Type B pancreatic cell (in vitro differentiated cells): ENCODE measurements at regions not wholly inside any gene's neighbourhood (a gene's known extent, or its start where the extent isn't known, plus 50 kb on each side); places are given as distances from the start of the nearest gene placed in this dataset.

Experiments used
- DNase-seq: peaks from one replicate; pipeline ENCODE4 v3.0.0; 2021; ENCODE audit warnings: mixed read lengths; ENCODE audit not compliant: unreplicated experiment; ENCODE audit errors: extremely low spot score
- H3K27ac Mint-ChIP-seq: 2 replicates; pipeline ENCODE4 v1.8.0; 2021; ENCODE audit warnings: mild to moderate bottlenecking, mixed read lengths
- H3K27me3 Mint-ChIP-seq: 2 replicates; pipeline ENCODE4 v1.8.0; 2021; ENCODE audit warnings: mixed read lengths
- H3K36me3 Mint-ChIP-seq: 2 replicates; pipeline ENCODE4 v1.8.0; 2021; ENCODE audit warnings: mixed read lengths
- H3K4me1 Mint-ChIP-seq: one replicate; pipeline ENCODE4 v1.8.0; 2021; ENCODE audit warnings: mixed read lengths; ENCODE audit not compliant: unreplicated experiment
- H3K4me3 Mint-ChIP-seq: 2 replicates; pipeline ENCODE4 v1.8.0; 2021; ENCODE audit warnings: mild to moderate bottlenecking, mixed read lengths
- H3K9me3 Mint-ChIP-seq: 2 replicates; pipeline ENCODE4 v1.8.0; 2021; ENCODE audit warnings: mixed read lengths
- TF ChIP-seq, protein P1 (sequence below): fragments of 200-600 bp; sonication (generic); conservative IDR thresholded peaks from 2 replicates; pipeline ENCODE4 v1.5.0; 2021; ENCODE audit warnings: antibody characterized with exemption, mild to moderate bottlenecking

DNA sequence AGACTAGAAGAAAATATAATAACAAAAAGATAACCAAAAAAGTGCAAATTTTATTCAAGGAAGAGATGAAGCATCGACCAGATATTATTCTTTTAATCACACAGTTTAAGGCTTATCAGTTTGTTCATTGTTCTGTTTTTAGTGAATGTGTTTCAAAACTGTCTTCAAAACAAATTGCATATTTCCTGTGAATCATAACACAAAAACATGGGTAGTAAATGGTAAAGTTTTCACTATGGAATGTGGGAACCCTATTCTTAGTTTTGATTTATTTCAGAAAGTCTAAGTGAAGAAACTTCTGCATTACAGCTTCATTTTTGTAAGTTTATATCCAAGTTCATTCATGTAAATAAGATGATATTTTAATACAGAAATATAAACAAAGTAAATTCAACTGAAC lies 207.6 kb upstream of the LUZP2 start:
- H3K27me3 Mint-ChIP-seq, result no peaks in the 10 kb centered on the region
- no peak for DNase-seq
- no peaks in the 10 kb centered on the region for H3K4me1 Mint-ChIP-seq
- no peak overlapping the region for H3K4me3 Mint-ChIP-seq
- TF ChIP-seq, protein P1, sequence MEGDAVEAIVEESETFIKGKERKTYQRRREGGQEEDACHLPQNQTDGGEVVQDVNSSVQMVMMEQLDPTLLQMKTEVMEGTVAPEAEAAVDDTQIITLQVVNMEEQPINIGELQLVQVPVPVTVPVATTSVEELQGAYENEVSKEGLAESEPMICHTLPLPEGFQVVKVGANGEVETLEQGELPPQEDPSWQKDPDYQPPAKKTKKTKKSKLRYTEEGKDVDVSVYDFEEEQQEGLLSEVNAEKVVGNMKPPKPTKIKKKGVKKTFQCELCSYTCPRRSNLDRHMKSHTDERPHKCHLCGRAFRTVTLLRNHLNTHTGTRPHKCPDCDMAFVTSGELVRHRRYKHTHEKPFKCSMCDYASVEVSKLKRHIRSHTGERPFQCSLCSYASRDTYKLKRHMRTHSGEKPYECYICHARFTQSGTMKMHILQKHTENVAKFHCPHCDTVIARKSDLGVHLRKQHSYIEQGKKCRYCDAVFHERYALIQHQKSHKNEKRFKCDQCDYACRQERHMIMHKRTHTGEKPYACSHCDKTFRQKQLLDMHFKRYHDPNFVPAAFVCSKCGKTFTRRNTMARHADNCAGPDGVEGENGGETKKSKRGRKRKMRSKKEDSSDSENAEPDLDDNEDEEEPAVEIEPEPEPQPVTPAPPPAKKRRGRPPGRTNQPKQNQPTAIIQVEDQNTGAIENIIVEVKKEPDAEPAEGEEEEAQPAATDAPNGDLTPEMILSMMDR, result no peak
- H3K27ac Mint-ChIP-seq, result no peak overlapping the region
- no peaks in the 10 kb centered on the region for H3K36me3 Mint-ChIP-seq
- H3K9me3 Mint-ChIP-seq, result no peaks in the 10 kb centered on the region

DNA sequence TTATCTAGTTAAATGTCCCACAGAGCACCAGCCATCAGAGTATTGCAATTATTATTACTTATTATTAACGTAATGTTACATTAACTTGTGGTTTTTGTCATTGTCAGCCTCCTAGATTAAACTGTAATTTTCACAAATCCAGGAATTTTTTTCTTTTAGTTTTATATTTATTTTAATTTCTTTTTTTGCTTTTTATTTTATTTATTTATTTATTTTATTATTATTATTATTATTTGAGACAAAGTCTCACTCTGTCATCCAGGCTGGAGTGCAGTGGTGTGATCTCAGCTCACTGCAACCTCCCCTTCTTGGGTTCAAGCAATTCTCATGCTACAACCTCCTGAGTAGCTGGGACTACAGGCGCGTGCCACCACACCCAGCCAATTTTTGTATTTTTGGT lies 202.9 kb upstream of the LUZP2 start:
- H3K27me3 Mint-ChIP-seq, result no peaks in the 10 kb centered on the region
- no peak overlapping the region for H3K27ac Mint-ChIP-seq
- H3K4me1 Mint-ChIP-seq, result no peaks in the 10 kb centered on the region
- TF ChIP-seq, protein P1, result no peak
- DNase-seq, result no peak
- no peak overlapping the region for H3K4me3 Mint-ChIP-seq
- H3K36me3 Mint-ChIP-seq, result no peaks in the 10 kb centered on the region
- H3K9me3 Mint-ChIP-seq, result no peaks in the 10 kb centered on the region

DNA sequence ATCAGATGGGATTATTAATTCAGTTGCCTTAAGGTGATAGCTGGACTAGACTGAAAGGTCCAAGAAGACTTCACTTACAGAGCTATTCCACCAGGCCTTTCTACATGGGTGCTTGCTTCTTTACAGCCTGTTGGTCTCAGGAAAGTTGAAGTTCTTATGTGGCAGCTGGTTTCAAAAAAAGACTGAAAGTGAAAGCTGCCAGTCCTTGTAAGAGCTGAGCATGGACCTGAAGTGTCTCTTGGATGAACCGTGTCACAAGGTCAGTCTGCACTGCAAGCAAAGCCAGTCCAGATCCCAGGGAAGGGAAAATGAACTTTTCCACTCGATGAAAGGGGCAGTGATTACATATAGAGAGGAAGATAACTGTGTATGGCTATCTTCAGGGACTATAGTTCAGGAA lies 201.5 kb upstream of the LUZP2 start:
- TF ChIP-seq, protein P1, result no peak
- peaks cover 5% of the 10 kb centered on the region for H3K9me3 Mint-ChIP-seq
- no peaks in the 10 kb centered on the region for H3K36me3 Mint-ChIP-seq
- no peaks in the 10 kb centered on the region for H3K4me1 Mint-ChIP-seq
- no peak overlapping the region for H3K4me3 Mint-ChIP-seq
- no peak overlapping the region for H3K27ac Mint-ChIP-seq
- H3K27me3 Mint-ChIP-seq, result no peaks in the 10 kb centered on the region
- DNase-seq, result no peak

DNA sequence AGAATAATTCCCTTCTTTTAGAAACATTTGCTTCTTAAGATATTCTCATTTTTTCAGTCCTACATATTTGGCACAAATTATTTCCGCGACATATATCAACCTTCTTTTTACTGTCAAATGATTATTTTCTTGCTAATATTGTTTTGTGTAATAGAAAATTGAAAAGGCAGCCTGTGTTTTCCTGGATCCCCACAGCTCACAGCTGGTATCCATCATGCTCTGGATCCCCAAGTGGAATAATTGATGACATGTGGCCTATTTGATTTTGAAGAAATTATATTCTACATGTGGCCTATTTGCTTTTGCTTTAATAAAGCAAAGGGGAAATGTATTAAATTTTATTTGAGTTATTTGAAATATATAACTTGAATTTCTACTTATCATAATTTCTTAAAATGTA lies 199.4 kb upstream of the LUZP2 start:
- Mint-ChIP-seq H3K9me3 (peaks cover 5% of the 10 kb centered on the region), H3K36me3 (no peaks in the 10 kb centered on the region)

DNA sequence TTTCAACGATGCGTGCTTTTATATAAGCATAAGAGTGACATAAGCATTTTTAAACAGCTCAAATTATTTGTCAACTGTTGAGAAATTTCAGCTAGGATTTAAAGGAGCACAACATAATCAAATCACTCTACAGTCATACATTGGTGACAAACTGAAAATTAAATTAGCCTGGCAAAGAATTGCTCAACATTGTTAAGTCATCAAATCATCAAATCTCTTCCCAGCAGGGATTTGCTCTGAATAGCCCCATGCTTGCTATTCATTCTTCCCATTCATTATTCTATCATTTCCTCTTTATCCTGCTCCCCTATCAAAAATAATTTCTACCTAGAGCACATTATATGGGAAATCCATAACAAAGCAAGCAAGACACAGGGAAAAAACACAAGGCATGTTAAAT lies 198.7 kb upstream of the LUZP2 start:
- Mint-ChIP-seq H3K27ac (no peak overlapping the region), H3K4me1 (no peaks in the 10 kb centered on the region), H3K36me3 (no peaks in the 10 kb centered on the region), H3K4me3 (no peak overlapping the region), H3K27me3 (no peaks in the 10 kb centered on the region), H3K9me3 (peaks cover 5% of the 10 kb centered on the region)
- TF ChIP-seq, protein P1, result no peak
- no peak for DNase-seq

More for the DNA sequence above, 199.4 kb upstream of the LUZP2 start:
- TF ChIP-seq, protein P1, result no peak
- H3K27ac Mint-ChIP-seq, result no peak overlapping the region
- H3K27me3 Mint-ChIP-seq, result no peaks in the 10 kb centered on the region
- H3K4me3 Mint-ChIP-seq, result no peak overlapping the region
- DNase-seq, result no peak
- H3K4me1 Mint-ChIP-seq, result no peaks in the 10 kb centered on the region

DNA sequence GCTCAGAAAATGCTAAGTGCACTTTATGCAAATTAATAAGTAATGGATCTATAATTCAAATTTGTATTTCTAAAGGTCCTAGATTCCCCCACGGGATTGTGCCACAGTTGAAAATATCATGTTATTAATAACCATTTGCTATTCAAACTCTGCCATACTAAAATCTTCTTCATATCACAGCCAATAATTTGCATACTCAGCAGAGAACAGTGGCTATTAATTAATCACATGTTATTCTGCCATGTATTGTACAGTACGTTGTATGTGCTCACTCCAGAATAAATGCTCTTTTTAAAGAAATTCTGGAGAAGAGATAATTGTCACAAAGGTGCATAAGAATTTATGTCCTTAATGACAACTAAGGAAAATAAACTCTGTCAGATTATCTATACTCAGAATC lies 184.9 kb upstream of the LUZP2 start:
- Mint-ChIP-seq H3K9me3 (no peaks in the 10 kb centered on the region), H3K36me3 (no peaks in the 10 kb centered on the region), H3K27ac (no peak overlapping the region), H3K27me3 (no peaks in the 10 kb centered on the region), H3K4me1 (no peaks in the 10 kb centered on the region), H3K4me3 (no peak overlapping the region)
- no peak for DNase-seq
- TF ChIP-seq, protein P1, result no peak
